Endodermal cell (in vitro differentiated cells): ENCODE measurements at regions not wholly inside any gene's neighbourhood (a gene's known extent, or its start where the extent isn't known, plus 50 kb on each side); places are given as distances from the start of the nearest gene placed in this dataset.

Source experiments
- DNase-seq: peaks from one replicate; pipeline ENCODE4 v3.0.0-alpha.2; 2017
- H3K27ac ChIP-seq: 2 replicates; pipeline ENCODE4 v1.5.1; 2013; ENCODE audit warnings: mild to moderate bottlenecking, low read depth, low read length, moderate library complexity
- H3K27me3 ChIP-seq: 2 replicates; pipeline ENCODE4 v1.6.1; 2013; ENCODE audit warnings: mild to moderate bottlenecking, low read length, moderate library complexity; ENCODE audit not compliant: insufficient read depth, control insufficient read depth, poor library complexity, severe bottlenecking
- H3K36me3 ChIP-seq: 2 replicates; pipeline ENCODE4 v1.7.0; 2013; ENCODE audit warnings: mild to moderate bottlenecking, low read length, moderate library complexity; ENCODE audit not compliant: control insufficient read depth, insufficient read depth
- H3K4me1 ChIP-seq: one replicate; pipeline ENCODE4 v1.7.0; 2013; ENCODE audit warnings: low read length; ENCODE audit not compliant: control insufficient read depth, insufficient read depth
- H3K4me3 ChIP-seq: 2 replicates; pipeline ENCODE4 v1.5.1; 2013; ENCODE audit warnings: mild to moderate bottlenecking, low read length, moderate library complexity
- H3K9ac ChIP-seq: 2 replicates; pipeline ENCODE4 v1.6.1; 2013; ENCODE audit warnings: mild to moderate bottlenecking, low read length, moderate library complexity; ENCODE audit not compliant: poor library complexity, severe bottlenecking; ENCODE audit errors: extremely low read depth
- H3K9me3 ChIP-seq: 2 replicates; pipeline ENCODE4 v1.6.1; 2013; ENCODE audit warnings: mild to moderate bottlenecking, low read length, moderate library complexity; ENCODE audit not compliant: control insufficient read depth
- H3K27ac Mint-ChIP-seq: 2 replicates; pipeline ENCODE4 v1.8.0; 2020; ENCODE audit warnings: mixed read lengths
- H3K27me3 Mint-ChIP-seq: 2 replicates; pipeline ENCODE4 v1.8.0; 2021; ENCODE audit warnings: mild to moderate bottlenecking, mixed read lengths; ENCODE audit not compliant: insufficient read depth
- H3K36me3 Mint-ChIP-seq: 2 replicates; pipeline ENCODE4 v1.8.0; 2020; ENCODE audit warnings: low read depth, mixed read lengths
- H3K4me1 Mint-ChIP-seq: 2 replicates; pipeline ENCODE4 v1.8.0; 2020; ENCODE audit warnings: mixed read lengths
- H3K4me3 Mint-ChIP-seq: 2 replicates; pipeline ENCODE4 v1.8.0; 2020; ENCODE audit warnings: mild to moderate bottlenecking, moderate library complexity, mixed read lengths
- H3K9me3 Mint-ChIP-seq: 2 replicates; pipeline ENCODE4 v1.8.0; 2020; ENCODE audit warnings: mild to moderate bottlenecking, mixed read lengths
- CTCF ChIP-seq: fragments of 200-600 bp; sonication (generic); conservative IDR thresholded peaks from 2 replicates; pipeline ENCODE4 v1.5.0; 2021; ENCODE audit warnings: antibody characterized with exemption, mild to moderate bottlenecking
- WGBS, 2 experiments: methylation state at CpG; one replicate each; pipeline versions ENCODE4 v1.1.5 to v1.1.7; 2013; ENCODE audit warnings: missing lambda C conversion rate in 2 of 2, mixed read lengths in 1 of 2; ENCODE audit not compliant: insufficient coverage in 1 of 2, insufficient read length in 1 of 2; 5-methylcytosine and 5-hydroxymethylcytosine counted together

- no peak overlapping the region for H3K4me3 Mint-ChIP-seq
- TF ChIP-seq CTCF: no peak
- H3K27me3 Mint-ChIP-seq: no peaks in the 10 kb centered on the region
- no peak overlapping the region for H3K27ac Mint-ChIP-seq
- Histone ChIP-seq H3K4me3 (no peak overlapping the region), H3K36me3 (no peaks in the 10 kb centered on the region), H3K9me3 (no peaks in the 10 kb centered on the region), H3K27me3 (no peaks in the 10 kb centered on the region), H3K9ac (no peak overlapping the region), H3K27ac (no peak overlapping the region), H3K4me1 (no peaks in the 10 kb centered on the region)
- no peak for DNase-seq
- WGBS, 2 experiments: 79 to 88% methylated on average over 5 of the region's 5 CpGs
- no peaks in the 10 kb centered on the region for H3K4me1 Mint-ChIP-seq
- no peaks in the 10 kb centered on the region for H3K36me3 Mint-ChIP-seq
- no peaks in the 10 kb centered on the region for H3K9me3 Mint-ChIP-seq
Measured at GRCh38 chr6:82038631-82039030, 208.9 kb downstream of the IBTK start.

GRCh38 chr6:82035526-82035925, 212.0 kb downstream of the IBTK start:
- no peaks in the 10 kb centered on the region for H3K9me3 ChIP-seq
- H3K4me1 ChIP-seq: no peaks in the 10 kb centered on the region
- Mint-ChIP-seq H3K36me3 (no peaks in the 10 kb centered on the region), H3K27ac (no peak overlapping the region), H3K27me3 (no peaks in the 10 kb centered on the region), H3K4me3 (no peak overlapping the region), H3K9me3 (no peaks in the 10 kb centered on the region), H3K4me1 (peaks cover 4% of the 10 kb centered on the region)
- DNase-seq: no peak
- no peak for TF ChIP-seq CTCF
- H3K9ac ChIP-seq: no peak overlapping the region
- no peaks in the 10 kb centered on the region for H3K36me3 ChIP-seq
- no peak overlapping the region for H3K27ac ChIP-seq
- 100% methylated on average over 1 of the region's 2 CpGs; no CpG with 5 or more reads in 1 of the 2 experiments for WGBS, 2 experiments
- H3K27me3 ChIP-seq: no peaks in the 10 kb centered on the region
- no peak overlapping the region for H3K4me3 ChIP-seq

- Histone ChIP-seq H3K9ac (no peak overlapping the region), H3K4me3 (no peak overlapping the region), H3K36me3 (no peaks in the 10 kb centered on the region), H3K27me3 (no peaks in the 10 kb centered on the region), H3K4me1 (no peaks in the 10 kb centered on the region), H3K27ac (no peak overlapping the region), H3K9me3 (no peaks in the 10 kb centered on the region)
- TF ChIP-seq CTCF: no peak
- DNase-seq: no peak
- no peak overlapping the region for H3K4me3 Mint-ChIP-seq
- H3K9me3 Mint-ChIP-seq: no peaks in the 10 kb centered on the region
- 88 to 98% methylated on average over 1 to 3 of the region's 3 CpGs for WGBS, 2 experiments
- no peaks in the 10 kb centered on the region for H3K27me3 Mint-ChIP-seq
- H3K4me1 Mint-ChIP-seq: peaks cover 4% of the 10 kb centered on the region
- no peaks in the 10 kb centered on the region for H3K36me3 Mint-ChIP-seq
- H3K27ac Mint-ChIP-seq: no peak overlapping the region
Measured at GRCh38 chr6:82033631-82034211, 213.8 kb downstream of the IBTK start.
